Mononuclear cell (primary cell): ENCODE measurements at regions not wholly inside any gene's neighbourhood (a gene's known extent, or its start where the extent isn't known, plus 50 kb on each side); places are given as distances from the start of the nearest gene placed in this dataset.
"Not testable (repeated sequence)": the region's sequence is repeated elsewhere in the genome, so short reads cannot be mapped to it uniquely, and the experiment has no call there.

Source experiments
- H3K27me3 ChIP-seq: 2 replicates; pipeline ENCODE4 v1.6.0; 2011; ENCODE audit warnings: low read length, control low read depth; ENCODE audit not compliant: insufficient read depth
- H3K4me1 ChIP-seq: 2 replicates; pipeline ENCODE4 v1.5.1; 2011; ENCODE audit warnings: mild to moderate bottlenecking, low read length, control low read depth; ENCODE audit not compliant: insufficient read depth
- H3K4me3 ChIP-seq: 2 replicates; pipeline ENCODE4 v1.5.1; 2011; ENCODE audit warnings: mild to moderate bottlenecking, low read length, moderate library complexity
- H3K9me3 ChIP-seq: 2 replicates; pipeline ENCODE4 v1.5.1; 2011; ENCODE audit warnings: low read depth, mild to moderate bottlenecking, control low read depth, low read length

DNA sequence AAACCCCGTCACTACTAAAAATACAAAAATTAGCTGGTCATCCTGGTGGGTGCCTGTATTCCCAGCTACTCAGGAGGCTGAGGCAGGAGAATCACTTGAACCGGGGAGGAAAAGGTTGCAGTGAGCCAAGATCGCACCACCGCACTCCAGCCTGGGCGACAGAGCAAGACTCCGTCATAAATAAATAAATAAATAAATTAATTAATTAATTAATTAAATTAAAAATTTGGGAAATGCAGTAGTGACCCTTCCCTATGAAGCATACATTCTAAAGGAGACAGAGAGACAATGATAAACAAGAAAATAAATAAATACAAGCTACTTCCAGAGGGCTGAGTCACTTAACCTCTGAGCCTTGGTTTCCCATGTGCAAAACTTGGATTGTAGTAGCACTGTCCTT, 383.6 kb upstream of the MAF start:
- H3K4me3 ChIP-seq, H3K27me3 ChIP-seq, H3K4me1 ChIP-seq, H3K9me3 ChIP-seq: not testable (repeated sequence)

DNA sequence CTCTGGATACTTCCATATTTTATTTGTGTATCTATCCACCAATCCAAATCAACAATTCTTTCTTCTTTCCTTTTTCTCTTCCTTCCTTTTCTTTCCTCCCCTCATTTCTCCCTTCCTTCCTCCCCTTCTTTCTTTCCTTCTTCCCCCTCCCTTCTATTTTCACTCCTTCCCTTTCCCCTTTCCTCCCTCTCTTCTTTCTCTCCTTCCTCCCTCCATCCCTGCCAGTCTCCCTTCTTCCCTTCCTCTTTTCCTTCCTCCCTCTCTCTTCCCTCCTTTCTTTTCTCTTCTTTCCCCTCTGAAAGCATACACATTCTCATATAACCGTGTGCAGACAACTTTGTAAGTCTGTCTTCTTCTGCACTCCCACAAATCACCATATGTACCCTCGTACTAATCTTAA, 382.3 kb upstream of the MAF start:
- H3K9me3 ChIP-seq, result no peaks in the 10 kb centered on the region

DNA sequence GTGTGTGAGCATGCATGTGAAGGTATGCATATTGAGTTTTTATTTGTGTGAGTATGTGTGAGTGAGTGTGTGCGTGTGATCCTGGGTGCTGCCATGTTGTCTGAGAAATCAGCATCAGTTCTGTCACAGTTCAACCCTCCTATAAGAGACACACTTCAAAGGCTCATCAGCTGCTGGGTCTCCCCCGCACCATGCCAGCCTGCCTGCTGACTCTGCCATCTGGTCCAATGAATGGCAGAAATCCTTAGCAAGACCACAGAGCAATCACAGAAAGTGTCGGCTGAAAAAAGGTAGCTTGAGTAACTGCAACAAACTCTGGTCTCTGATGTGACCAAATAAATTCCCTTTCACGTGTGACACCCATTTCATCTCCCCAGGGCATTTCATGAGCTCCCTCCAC, 381.8 kb upstream of the MAF start:
- Histone ChIP-seq H3K27me3 (no peaks in the 10 kb centered on the region), H3K4me3 (no peak overlapping the region), H3K9me3 (no peaks in the 10 kb centered on the region)

More for the DNA sequence above, 382.3 kb upstream of the MAF start:
- H3K4me3 ChIP-seq, result no peak overlapping the region
- no peaks in the 10 kb centered on the region for H3K4me1 ChIP-seq
- no peaks in the 10 kb centered on the region for H3K27me3 ChIP-seq

GRCh38 chr16:79981814-79982213, 381.3 kb upstream of the MAF start:
- no peaks in the 10 kb centered on the region for H3K27me3 ChIP-seq
- no peaks in the 10 kb centered on the region for H3K4me1 ChIP-seq
- no peak overlapping the region for H3K4me3 ChIP-seq
- no peaks in the 10 kb centered on the region for H3K9me3 ChIP-seq

More for the DNA sequence above, 381.8 kb upstream of the MAF start:
- H3K4me1 ChIP-seq, result no peaks in the 10 kb centered on the region

- Histone ChIP-seq H3K4me3 (no peak overlapping the region), H3K4me1 (no peaks in the 10 kb centered on the region), H3K9me3 (no peaks in the 10 kb centered on the region), H3K27me3 (no peaks in the 10 kb centered on the region)
These were observed 380.3 kb upstream of the MAF start for GRCh38 chr16:79980650-79981521.

GRCh38 chr16:79977940-79978836, 377.7 kb upstream of the MAF start:
- Histone ChIP-seq H3K27me3 (no peaks in the 10 kb centered on the region), H3K9me3 (no peaks in the 10 kb centered on the region)

GRCh38 chr16:79973320-79973719, 372.8 kb upstream of the MAF start:
- no peaks in the 10 kb centered on the region for H3K27me3 ChIP-seq
- no peak overlapping the region for H3K4me3 ChIP-seq
- no peaks in the 10 kb centered on the region for H3K9me3 ChIP-seq
- H3K4me1 ChIP-seq, result no peaks in the 10 kb centered on the region

More at GRCh38 chr16:79977940-79978836, 377.7 kb upstream of the MAF start:
- H3K4me3 ChIP-seq, result no peak overlapping the region
- no peaks in the 10 kb centered on the region for H3K4me1 ChIP-seq

GRCh38 chr16:79972053-79972704, 371.6 kb upstream of the MAF start:
- no peaks in the 10 kb centered on the region for H3K9me3 ChIP-seq
- H3K4me1 ChIP-seq, result no peaks in the 10 kb centered on the region
- H3K4me3 ChIP-seq, result no peak overlapping the region
- H3K27me3 ChIP-seq, result no peaks in the 10 kb centered on the region

DNA sequence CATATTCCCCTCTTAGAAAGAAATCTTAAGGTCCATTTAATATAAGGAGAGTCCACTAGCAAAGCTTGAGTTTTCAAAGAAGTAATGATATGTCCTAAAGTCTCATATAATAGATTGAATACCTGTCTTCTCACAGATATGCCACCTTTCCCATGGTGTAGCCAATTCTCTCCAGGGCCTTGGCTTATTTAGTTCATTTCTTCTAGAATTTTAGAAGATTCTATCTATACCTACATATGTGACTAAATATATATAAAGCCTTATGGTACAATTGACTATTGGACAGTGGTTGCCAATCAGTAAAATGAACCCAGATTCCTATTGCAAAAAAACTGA, 370.7 kb upstream of the MAF start:
- Histone ChIP-seq H3K9me3 (no peaks in the 10 kb centered on the region), H3K27me3 (no peaks in the 10 kb centered on the region), H3K4me1 (no peaks in the 10 kb centered on the region), H3K4me3 (no peak overlapping the region)

DNA sequence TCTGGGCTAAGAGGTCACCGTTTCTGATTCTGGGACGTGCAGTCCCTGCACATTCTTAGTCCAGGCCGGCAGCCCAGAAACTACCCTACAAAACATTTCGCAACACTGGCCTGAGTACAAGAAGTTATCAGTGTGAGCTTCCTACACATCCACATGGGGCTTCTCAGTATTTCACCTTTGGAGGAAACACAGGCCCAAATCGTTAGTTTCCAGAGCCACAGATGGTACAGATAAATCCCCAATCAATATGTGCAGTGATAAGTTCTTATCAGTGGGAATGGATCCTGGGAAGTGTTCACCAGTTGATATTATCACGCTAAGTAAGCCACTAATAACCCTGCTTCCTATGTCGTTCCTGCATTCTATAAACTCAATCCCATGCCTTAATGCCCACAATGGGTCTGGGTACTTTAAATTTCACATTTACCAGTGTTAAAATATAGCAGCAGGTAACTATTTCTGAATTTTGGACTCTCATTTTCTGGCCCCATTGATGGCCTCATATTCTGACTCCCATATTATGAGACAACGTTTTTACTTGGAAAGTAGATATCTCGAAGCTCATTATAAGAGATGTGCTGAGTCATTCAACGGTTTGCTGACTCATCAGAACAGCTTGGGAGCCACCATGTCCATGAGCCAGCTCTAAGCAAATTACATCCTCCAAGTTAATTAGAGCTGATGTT, 370.2 kb upstream of the MAF start:
- Histone ChIP-seq H3K27me3 (no peaks in the 10 kb centered on the region), H3K9me3 (no peaks in the 10 kb centered on the region), H3K4me1 (no peaks in the 10 kb centered on the region), H3K4me3 (no peak overlapping the region)

GRCh38 chr16:79970087-79970486, 369.6 kb upstream of the MAF start:
- H3K4me3 ChIP-seq, result no peak overlapping the region
- no peaks in the 10 kb centered on the region for H3K4me1 ChIP-seq
- no peaks in the 10 kb centered on the region for H3K9me3 ChIP-seq
- no peaks in the 10 kb centered on the region for H3K27me3 ChIP-seq

DNA sequence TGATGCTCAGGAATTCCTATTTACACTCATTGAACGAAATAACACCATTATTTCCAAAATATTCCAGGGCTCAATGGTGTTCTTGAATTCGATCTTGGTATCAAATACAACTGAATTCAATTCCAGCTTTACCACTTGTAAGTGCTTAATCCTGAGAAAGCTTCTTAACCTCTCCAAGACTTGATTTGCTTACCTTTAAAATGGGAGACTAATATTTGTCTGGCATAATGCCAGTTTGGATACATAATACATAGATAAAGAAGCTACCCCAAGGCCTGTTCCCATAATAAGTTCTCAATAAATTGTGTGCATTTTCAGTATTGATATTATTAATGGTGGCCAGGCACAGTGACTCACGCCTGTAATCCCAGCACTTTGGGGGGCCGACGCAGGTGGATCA, 368.9 kb upstream of the MAF start:
- H3K4me1 ChIP-seq, result no peaks in the 10 kb centered on the region
- H3K4me3 ChIP-seq, result no peak overlapping the region
- H3K9me3 ChIP-seq, result no peaks in the 10 kb centered on the region
- H3K27me3 ChIP-seq, result no peaks in the 10 kb centered on the region

- no peaks in the 10 kb centered on the region for H3K9me3 ChIP-seq
- H3K4me3 ChIP-seq, result no peak overlapping the region
- H3K27me3 ChIP-seq, result no peaks in the 10 kb centered on the region
- H3K4me1 ChIP-seq, result no peaks in the 10 kb centered on the region
These were observed 365.7 kb upstream of the MAF start for GRCh38 chr16:79966226-79966625.

- Histone ChIP-seq H3K4me3 (no peak overlapping the region), H3K9me3 (no peaks in the 10 kb centered on the region), H3K4me1 (no peaks in the 10 kb centered on the region), H3K27me3 (no peaks in the 10 kb centered on the region)
These were observed 365.2 kb upstream of the MAF start for GRCh38 chr16:79965718-79966117.

DNA sequence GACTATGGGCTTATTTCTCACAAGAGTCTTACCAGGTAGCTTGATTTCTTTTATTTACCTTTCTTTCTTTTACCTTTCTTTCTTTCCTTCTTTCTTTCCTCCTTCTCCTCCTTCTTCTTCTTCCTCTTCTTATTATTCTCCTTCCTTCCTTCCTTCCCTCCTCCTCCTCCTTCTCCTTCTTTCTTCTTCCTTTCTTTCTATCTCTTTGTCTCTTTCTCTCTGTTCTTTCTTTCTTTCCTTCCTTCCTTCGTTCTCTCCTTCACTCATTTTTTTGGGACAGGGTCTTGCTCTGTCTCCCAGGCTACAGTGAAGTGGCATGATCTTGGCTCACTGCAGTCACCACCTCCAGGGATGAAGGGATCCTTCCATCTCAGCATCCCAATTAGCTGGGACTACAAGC, 363.6 kb upstream of the MAF start:
- H3K27me3 ChIP-seq, result no peaks in the 10 kb centered on the region
- H3K4me3 ChIP-seq, result no peak overlapping the region

More for the DNA sequence above, 363.6 kb upstream of the MAF start:
- Histone ChIP-seq H3K4me1 (no peaks in the 10 kb centered on the region), H3K9me3 (no peaks in the 10 kb centered on the region)
